H4 (cell line): ENCODE measurements at regions not wholly inside any gene's neighbourhood (a gene's known extent, or its start where the extent isn't known, plus 50 kb on each side); places are given as distances from the start of the nearest gene placed in this dataset.

ENCODE experiments used
- DNase-seq: peaks from one replicate; pipeline ENCODE4 v3.0.0-alpha.2; 2015; ENCODE audit warnings: low spot score

- no peak for DNase-seq
These were observed 192.5 kb upstream of the ECI2 start for GRCh38 chr6:4327841-4328240.

- no peak for DNase-seq
These were observed 189.4 kb upstream of the ECI2 start for GRCh38 chr6:4324746-4325145.

- DNase-seq, result no peak
These were observed 187.9 kb upstream of the ECI2 start for GRCh38 chr6:4323322-4323721.

- peak; percentile 20 for DNase-seq
These were observed 187.5 kb upstream of the ECI2 start for GRCh38 chr6:4322846-4323309.

GRCh38 chr6:4322134-4322845 lies 186.9 kb upstream of the ECI2 start:
- no peak for DNase-seq

- peak; percentile 21 for DNase-seq
These were observed 185.5 kb upstream of the ECI2 start for GRCh38 chr6:4320860-4321259.

GRCh38 chr6:4319981-4320683 lies 184.8 kb upstream of the ECI2 start:
- peak; percentile 53 for DNase-seq

GRCh38 chr6:4318321-4318720 lies 182.9 kb upstream of the ECI2 start:
- DNase-seq, result no peak

- DNase-seq, result peak; percentile 86
These were observed 181.6 kb upstream of the ECI2 start for GRCh38 chr6:4316867-4317400.

GRCh38 chr6:4314201-4314707 lies 178.9 kb upstream of the ECI2 start:
- no peak for DNase-seq

- peak; percentile 81 for DNase-seq
These were observed 177.8 kb upstream of the ECI2 start for GRCh38 chr6:4313044-4313686.

- DNase-seq, result no peak
These were observed 176.8 kb upstream of the ECI2 start for GRCh38 chr6:4311976-4312860.

GRCh38 chr6:4309540-4309939 lies 174.2 kb upstream of the ECI2 start:
- no peak for DNase-seq

- no peak for DNase-seq
These were observed 173.0 kb upstream of the ECI2 start for GRCh38 chr6:4308364-4308763.

- DNase-seq, result no peak
These were observed 169.6 kb upstream of the ECI2 start for GRCh38 chr6:4304927-4305455.

- DNase-seq, result no peak
These were observed 168.3 kb upstream of the ECI2 start for GRCh38 chr6:4303638-4304037.

GRCh38 chr6:4302524-4302923 lies 167.1 kb upstream of the ECI2 start:
- DNase-seq, result no peak

- no peak for DNase-seq
These were observed 166.5 kb upstream of the ECI2 start for GRCh38 chr6:4301871-4302270.

GRCh38 chr6:4300917-4301316 lies 165.5 kb upstream of the ECI2 start:
- no peak for DNase-seq

GRCh38 chr6:4299476-4299875 lies 164.1 kb upstream of the ECI2 start:
- DNase-seq, result no peak

- no peak for DNase-seq
These were observed 162.0 kb upstream of the ECI2 start for GRCh38 chr6:4297348-4297747.
